DMS79 treated with DMSO at 0.1 percent for 48 hours (cell line): ENCODE measurements at regions not wholly inside any gene's neighbourhood (a gene's known extent, or its start where the extent isn't known, plus 50 kb on each side); places are given as distances from the start of the nearest gene placed in this dataset.

Experiments
- DNase-seq: peaks from one replicate; lab custom pipeline; 2025; lab: John Stamatoyannopoulos, UW

GRCh38 chr1:96292141-96292540 is 429.4 kb upstream of the PTBP2 start:
- no peak for DNase-seq

DNA sequence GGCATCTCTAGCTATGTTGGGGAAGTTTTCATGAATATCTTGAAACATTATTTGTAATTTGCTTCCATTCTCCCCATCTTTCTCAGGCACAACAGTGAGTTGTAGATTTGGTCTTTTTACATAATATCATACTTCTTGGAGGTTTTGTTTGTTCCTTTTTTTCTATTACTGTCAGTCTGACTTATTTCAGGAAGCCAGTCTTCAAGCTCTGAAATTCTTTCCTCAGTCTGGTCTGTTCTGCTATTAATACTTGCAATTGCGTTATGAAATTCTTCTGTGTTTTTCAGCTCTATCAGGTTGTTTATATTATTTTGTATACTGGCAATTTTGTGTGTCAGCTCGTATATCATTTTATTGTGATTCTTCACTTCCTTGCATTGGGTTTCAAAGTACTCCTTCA is 424.6 kb upstream of the PTBP2 start:
- DNase-seq = no peak

DNA sequence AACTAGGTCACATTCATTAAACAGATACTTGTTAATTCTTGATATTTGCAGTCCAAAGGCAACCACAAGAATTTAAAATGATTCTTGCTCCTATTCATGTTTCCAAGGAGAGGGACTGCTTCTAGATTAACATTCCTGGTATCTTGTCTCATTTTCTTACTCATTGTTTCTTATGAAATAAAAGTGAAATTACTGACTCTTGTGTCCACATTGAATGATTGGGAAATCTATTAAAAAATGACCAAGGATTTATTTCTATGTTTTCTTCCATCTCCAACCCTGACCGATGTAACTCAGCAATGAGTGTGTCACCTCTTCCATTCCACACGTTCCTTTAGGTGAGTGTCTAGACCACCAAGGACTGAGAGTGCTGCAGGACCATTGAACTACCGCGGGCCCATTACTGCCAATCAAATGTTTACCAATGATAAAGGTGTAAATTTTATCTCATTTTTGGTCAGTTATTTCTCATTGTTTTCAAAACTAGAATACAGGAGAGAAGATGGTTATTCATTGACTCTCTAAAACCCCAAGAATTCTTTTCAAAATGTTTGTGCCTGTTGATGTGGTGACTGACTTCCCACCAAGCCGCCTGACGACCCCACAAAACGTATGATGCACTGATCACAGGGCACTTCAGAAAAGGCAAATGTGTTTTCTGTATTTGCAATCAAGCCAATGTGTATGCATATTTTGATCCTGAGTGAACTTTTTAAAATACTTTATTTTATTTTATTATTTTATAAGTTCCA is 414.6 kb upstream of the PTBP2 start:
- DNase-seq = no peak

DNA sequence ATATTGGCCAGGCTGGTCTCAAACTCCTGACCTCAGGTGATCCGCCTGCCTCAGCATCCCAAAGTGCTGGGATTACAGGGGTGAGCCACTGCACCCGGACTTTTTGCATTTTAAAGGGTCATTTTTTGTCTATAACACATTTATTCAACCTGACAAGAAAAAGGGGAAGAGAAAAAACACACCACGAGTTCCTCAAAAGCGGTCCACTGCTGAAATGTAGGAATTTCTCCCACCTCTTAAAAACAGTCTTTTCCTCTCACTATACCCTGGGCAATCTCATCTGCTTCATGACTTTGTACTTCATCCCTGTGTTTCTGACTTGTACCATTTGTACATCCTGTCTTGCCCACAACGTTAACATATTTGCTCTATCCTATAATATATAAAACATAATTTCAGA is 413.3 kb upstream of the PTBP2 start:
- no peak for DNase-seq

- no peak for DNase-seq
These were observed 411.8 kb upstream of the PTBP2 start for GRCh38 chr1:96309783-96310182.

- DNase-seq = no peak
These were observed 408.4 kb upstream of the PTBP2 start for GRCh38 chr1:96313216-96313615.

- no peak for DNase-seq
These were observed 392.5 kb upstream of the PTBP2 start for GRCh38 chr1:96329121-96329520.

DNA sequence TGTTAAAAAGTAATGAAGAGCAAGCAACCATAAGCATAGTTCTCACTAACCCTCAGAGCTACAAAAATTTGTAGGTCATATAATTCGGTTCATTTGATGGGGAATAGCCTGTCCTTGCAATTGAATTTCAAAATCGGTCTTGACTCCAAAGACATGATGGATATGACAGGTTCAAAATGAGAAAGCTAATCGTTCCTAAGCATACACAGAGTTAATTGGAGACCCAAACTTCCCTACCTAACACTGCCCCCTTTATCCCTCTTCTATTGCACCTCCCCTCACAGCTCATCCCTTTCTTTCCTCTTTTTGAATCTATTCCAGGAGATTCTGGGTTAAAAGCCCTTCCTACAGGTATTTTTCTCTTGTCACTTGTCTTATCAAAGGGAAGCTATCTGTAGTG is 390.0 kb upstream of the PTBP2 start:
- DNase-seq = no peak

- no peak for DNase-seq
These were observed 387.9 kb upstream of the PTBP2 start for GRCh38 chr1:96333522-96334235.

DNA sequence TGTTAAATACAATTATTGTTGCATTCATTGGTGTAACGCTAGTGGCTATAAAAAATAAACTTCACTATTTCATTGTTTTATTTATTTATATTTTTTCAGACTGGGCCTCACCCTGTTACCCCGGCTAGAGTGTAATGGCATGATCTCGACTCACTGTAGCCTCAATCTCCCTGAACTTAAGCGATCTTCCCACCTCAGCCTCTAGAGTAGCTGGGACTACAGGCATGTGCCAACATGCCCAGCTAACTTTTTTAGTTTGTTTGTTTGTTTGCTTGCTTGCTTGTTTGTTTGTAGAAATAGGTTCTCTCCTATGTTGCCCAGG is 387.4 kb upstream of the PTBP2 start:
- no peak for DNase-seq

DNA sequence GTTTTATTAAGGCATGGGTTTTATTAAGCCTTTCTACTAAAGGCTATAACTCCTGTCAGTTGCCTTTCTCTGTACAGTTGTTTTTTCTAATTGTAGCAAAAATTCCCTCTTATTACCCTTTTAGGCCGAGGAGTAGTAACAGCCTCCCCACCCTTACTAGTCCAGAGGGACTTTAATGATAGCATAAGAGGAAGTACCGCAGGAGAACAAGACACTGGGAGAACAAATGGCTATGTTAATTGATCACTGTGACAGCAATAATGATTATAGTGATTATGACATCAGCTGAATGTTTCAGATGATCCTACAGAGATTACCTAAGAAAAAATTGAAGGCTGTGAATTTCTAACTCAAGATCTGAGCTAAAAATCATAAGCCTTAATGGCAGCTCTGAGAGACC is 383.0 kb upstream of the PTBP2 start:
- DNase-seq = no peak

DNA sequence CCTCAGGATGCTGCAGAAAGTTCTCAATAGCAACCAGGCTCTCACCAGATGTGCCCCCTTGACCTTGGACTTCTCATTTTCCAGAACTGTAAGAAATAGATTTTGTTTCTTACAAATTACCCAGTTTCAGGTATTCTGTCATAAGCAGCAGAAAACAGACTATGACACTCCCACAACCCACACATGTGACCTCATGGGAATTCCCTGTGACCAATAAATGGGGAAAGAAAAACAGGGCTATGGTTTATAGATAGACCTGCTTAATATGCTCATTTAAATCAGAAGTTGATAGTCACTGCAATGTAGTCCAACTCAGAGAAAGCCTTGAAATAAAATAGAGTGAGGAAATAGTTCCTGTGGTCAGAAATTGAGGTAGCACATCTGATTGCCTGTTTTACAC is 380.9 kb upstream of the PTBP2 start:
- no peak for DNase-seq

DNA sequence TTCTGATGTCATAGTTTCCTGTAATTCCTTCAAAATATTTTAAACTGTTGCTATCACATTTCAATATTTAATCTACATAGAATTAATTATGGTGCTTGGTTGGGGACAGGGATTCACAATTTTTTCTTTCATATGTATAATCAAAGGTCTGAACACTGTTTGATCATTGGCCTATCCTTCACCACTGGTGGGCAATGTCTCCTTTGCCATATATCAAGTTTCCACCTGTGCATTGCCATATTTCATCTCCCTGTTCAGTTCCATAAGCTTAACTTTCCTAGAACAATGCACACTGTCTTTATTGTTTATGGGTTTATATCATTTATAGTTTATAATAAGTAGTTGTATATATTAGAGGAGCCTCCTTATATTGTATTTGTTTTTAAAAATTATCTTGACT is 374.9 kb upstream of the PTBP2 start:
- DNase-seq = no peak

DNA sequence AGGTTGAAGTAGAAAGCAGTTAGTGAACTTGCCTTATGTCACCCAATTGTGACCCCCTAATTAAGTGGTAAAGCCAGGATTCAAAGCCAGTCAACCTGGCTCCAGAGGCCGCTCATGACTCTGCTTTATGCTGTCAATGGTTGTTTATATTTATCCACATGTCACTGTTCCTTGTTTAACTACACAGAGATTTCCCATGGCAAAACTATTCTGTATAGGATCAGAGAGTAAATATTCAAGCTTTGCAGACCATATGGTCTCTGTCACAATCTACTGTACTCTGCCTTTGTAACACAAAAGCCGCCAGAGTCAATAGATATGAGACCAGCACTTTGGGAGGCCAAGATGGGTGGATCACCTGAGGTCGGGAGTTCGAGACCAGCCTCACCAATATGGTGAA is 371.7 kb upstream of the PTBP2 start:
- DNase-seq = no peak

DNA sequence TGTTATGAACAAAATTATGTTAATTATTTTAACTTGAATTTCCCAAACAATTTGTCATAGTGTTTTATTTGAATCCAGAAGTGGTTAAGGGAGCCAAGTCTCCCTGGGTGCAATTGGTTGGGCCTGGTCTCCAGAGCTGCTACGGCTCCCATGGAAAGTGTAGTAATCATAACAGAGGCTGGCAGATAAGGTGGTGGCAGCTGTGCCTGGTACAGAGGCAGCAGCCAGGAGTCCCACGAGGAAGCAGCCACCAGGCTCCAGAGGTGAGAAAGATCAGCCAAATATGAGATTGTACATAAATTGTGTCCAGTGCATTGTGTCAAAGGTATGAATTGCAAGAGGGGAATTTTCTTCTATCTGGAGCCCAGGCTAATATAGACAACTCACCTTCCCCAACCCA is 368.9 kb upstream of the PTBP2 start:
- DNase-seq = no peak

DNA sequence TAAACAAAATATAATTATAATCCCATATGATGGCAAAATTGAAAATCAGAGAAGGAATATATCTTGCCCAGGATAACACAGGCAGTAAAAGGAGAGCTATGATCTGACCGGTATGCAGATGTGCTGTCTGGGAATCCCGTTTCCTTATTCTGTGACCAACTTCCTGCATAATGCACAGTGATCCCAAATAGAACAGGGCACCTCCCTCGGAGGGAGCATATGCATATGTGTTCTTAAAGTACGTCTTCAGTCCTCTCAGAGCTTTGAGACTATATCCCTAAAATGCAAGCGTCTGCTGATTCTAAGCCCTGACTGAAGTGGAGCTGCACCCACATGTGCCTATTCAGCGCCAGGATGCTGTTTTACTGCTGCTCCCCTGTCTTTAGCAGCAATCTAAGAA is 366.1 kb upstream of the PTBP2 start:
- DNase-seq = no peak

DNA sequence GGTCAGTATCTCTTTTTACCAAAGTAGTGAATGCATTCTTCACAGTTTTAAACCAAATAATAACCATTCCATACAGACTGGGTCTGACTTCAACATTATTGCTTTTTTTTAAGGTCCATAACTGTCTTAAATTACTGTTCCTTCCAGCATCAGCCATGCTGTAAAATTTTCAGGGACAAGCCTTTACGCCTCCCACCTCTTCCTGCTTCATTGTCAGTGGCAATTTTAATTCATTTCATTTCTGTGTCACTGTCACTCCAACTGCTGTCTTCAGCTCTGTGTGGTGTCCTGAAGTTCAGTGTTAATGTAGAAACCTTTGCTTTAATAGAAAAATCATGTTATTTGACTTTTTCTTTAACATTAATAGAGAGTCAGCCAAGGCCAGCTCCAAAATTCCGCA is 365.6 kb upstream of the PTBP2 start:
- no peak for DNase-seq

DNA sequence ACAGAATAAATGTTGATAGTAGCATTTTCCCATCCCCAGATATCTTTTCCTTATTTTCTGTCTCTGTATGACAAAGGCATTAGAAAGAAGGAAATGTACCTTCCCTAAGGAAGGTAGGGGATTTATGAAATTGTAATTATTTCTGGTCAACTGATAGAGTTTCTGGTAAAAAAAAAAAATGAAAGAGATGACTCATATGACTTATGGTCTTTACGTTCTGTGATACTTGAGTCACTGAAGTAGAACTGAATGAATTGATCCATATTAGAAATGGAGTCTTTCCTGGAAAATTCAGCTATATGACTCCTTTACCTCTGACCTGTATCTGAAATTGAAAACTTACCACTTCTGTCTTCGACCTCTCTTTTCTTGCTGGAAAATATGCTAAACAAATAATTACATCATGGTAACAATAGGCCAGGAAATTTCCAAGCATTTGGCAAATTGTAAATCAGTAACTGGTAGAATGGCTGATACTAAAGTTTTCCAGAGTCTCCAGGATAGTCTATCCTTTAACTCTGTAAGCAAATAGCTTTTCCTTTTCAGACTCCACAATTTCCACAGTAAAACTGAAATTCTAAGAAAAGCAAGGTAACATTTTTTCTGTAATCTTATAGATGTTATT is 364.3 kb upstream of the PTBP2 start:
- DNase-seq = no peak

GRCh38 chr1:96358057-96358456 is 363.5 kb upstream of the PTBP2 start:
- DNase-seq = no peak

DNA sequence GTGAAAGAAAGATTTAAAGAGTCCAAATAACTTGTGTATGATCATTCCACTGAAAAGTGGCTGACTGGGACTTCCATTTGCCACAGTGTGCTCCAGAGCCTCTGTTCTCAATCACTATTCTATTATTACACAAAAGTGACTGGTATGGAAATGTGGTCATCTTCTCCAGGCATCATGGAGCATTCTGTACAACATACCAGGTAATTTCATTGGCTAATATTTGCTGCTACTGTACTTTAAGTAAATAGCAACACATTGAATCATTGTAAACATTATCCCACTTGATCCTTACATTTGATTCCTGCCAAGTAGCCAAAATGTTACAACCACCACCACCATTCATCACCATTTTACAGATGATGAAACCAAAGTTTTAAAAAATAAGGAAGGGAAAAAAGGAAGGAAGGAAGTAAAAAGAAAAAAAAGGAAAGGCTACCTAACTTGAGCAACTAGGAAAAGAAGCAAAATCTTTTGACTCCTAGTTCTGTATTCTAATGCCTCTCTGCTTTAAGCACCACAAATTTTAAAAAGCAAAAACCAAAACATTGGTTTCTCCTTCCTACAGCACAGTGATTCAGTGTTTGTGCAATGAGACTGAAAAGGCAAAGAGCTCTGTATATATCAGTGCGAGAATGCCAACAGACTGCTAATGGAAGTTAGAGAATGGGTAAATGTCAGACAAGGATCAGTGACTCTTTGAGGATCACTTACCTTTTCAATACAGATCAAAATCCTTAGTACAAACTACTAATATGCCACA is 361.4 kb upstream of the PTBP2 start:
- no peak for DNase-seq

GRCh38 chr1:96361271-96361856 is 360.2 kb upstream of the PTBP2 start:
- no peak for DNase-seq

DNA sequence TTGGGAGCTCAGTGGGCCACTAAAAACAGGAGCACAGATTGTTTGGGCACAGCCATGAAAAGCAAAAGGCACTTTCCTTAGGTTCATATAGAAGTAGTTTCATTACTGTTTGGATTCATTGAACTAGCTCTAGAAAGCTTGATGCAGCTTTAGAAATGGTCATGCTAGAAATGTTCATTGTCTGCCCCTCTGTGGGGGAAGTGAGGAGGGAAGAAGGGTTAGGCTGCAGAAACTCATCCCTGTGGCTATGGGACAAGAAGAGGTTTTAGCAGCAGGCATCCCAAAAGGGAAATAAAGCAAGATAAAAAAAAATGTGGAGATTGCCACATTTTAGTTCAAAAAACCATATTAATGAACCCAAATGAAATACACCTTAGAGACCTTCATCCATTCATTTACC is 359.6 kb upstream of the PTBP2 start:
- DNase-seq = no peak
